ENCODE measurements at regions not wholly inside any gene's neighbourhood (a gene's known extent, or its start where the extent isn't known, plus 50 kb on each side); places are given as distances from the start of the nearest gene placed in this dataset.

DNA sequence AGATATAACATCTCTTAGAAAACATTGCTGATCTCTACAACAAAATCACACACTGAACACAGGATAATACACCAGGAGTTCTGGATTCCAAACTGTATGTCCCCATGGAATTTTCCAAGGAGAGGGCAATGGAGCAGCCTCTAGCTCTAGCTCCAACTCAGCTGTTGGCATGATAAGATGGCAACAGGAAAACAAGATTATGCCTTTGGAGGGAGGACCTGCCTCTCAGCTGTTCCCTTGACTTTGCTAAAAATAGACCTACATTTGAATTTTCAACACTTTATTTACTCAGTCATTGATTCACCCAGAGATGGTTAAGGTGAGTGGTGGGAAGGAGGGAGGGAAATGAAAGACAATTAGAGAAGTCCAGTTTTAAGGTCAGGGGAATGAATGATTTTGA lies 246.7 kb downstream of the ALDH8A1 start (continued):
- TF ChIP-seq, protein P1, sequence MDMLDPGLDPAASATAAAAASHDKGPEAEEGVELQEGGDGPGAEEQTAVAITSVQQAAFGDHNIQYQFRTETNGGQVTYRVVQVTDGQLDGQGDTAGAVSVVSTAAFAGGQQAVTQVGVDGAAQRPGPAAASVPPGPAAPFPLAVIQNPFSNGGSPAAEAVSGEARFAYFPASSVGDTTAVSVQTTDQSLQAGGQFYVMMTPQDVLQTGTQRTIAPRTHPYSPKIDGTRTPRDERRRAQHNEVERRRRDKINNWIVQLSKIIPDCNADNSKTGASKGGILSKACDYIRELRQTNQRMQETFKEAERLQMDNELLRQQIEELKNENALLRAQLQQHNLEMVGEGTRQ (IDR thresholded peaks at IDR 0.05; ENCODE audit: low read length) = no peak
- TF ChIP-seq CEBPB (IDR thresholded peaks at IDR 0.05; ENCODE audit: low read depth, low read length) (no peak), CBX8 (IDR thresholded peaks at IDR 0.05; ENCODE audit: borderline replicate concordance, low read depth, low read length) (no peak), MAFK (IDR thresholded peaks at IDR 0.05; ENCODE audit: low read depth, low read length) (no peak)
